Motor neuron (in vitro differentiated cells): ENCODE measurements at regions not wholly inside any gene's neighbourhood (a gene's known extent, or its start where the extent isn't known, plus 50 kb on each side); places are given as distances from the start of the nearest gene placed in this dataset.

Source experiments
- ATAC-seq, 8 experiments: fragments of 200-7000 bp; cut with Tn5 transposase; replicated peaks in 6 of 8; 2 replicates each; pipeline ENCODE4 v1.8.0; 2021; ENCODE audit warnings: mild to moderate bottlenecking in 8 of 8, moderate library complexity in 8 of 8
- H3K27ac ChIP-seq, 2 donors: fragments of 250-450 bp; sonication (Bioruptor Pico); 2 replicates each; pipeline ENCODE4 v1.9.0; 2021; ENCODE audit warnings: antibody characterized with exemption in 2 of 2, mild to moderate bottlenecking in 2 of 2, moderate library complexity in 1 of 2
- H3K4me1 ChIP-seq, 2 donors: fragments of 250-450 bp; sonication (Bioruptor Pico); replicated peaks in 1 of 2; 2 replicates each; pipeline ENCODE4 v1.6.1; 2021; ENCODE audit warnings: antibody characterized with exemption in 2 of 2, mild to moderate bottlenecking in 2 of 2, moderate library complexity in 1 of 2
- H3K4me3 ChIP-seq, 5 donors: fragments of 250-450 bp; sonication (Bioruptor Pico); 2 replicates each; pipeline ENCODE4 v1.9.0; 2021; ENCODE audit warnings: antibody characterized with exemption in 5 of 5, mild to moderate bottlenecking in 5 of 5, moderate library complexity in 4 of 5
- WGBS, 10 experiments: fragments of 450-650 bp; shearing (Covaris generic); methylation state at CpG; one replicate each; pipeline ENCODE4 v1.0.0; 2022; 5-methylcytosine and 5-hydroxymethylcytosine counted together
- in situ Hi-C, 9 experiments: fragments of 400-800 bp; cut with MboI; loops; one replicate each; pipeline ENCODE4 v1.15.0; 2021; ENCODE audit warnings: low sequenced_read_pairs in 9 of 9, low pct_unique_long_range_greater_than_20kb in 2 of 9; ENCODE audit not compliant: unreplicated experiment in 9 of 9

- Histone ChIP-seq H3K4me3 (no peak overlapping the region), H3K4me1 (peaks cover 7 to 38% of the 10 kb centered on the region in 2 donors), H3K27ac (no peak overlapping the region)
- ATAC-seq = no peak
- WGBS, 10 experiments = 41 to 94% (median 63%) methylated on average over 1 to 2 of the region's 2 CpGs; no CpG with 5 or more reads in 1 of the 10 experiments
- in situ Hi-C loops = no loop called here
Observed at GRCh38 chr13:31878955-31879354, 139.6 kb downstream of the RXFP2 start.

- Histone ChIP-seq H3K4me3 (no peak overlapping the region), H3K27ac (no peak overlapping the region), H3K4me1 (peaks cover 12 to 35% of the 10 kb centered on the region in 2 donors)
- in situ Hi-C loops = no loop called here
- peak in 2 of 8 experiments; percentile 79 to 90 for ATAC-seq
- 15 to 100% (median 64%) methylated on average over 1 to 3 of the region's 3 CpGs; no CpG with 5 or more reads in 1 of the 10 experiments for WGBS, 10 experiments
Observed at GRCh38 chr13:31880851-31881494, 141.6 kb downstream of the RXFP2 start.

- peaks cover 17 to 36% of the 10 kb centered on the region in 2 donors for H3K4me1 ChIP-seq
- no peak for ATAC-seq
- in situ Hi-C loops = no loop called here
- H3K4me3 ChIP-seq = no peak overlapping the region
- WGBS, 10 experiments = 60 to 100% (median 95%) methylated on average over 1 to 3 of the region's 3 CpGs; no CpG with 5 or more reads in 1 of the 10 experiments
- no peak overlapping the region for H3K27ac ChIP-seq
Observed at GRCh38 chr13:31881495-31881882, 142.2 kb downstream of the RXFP2 start.

- in situ Hi-C loops = no loop called here
- Histone ChIP-seq H3K27ac (no peak overlapping the region), H3K4me3 (no peak overlapping the region), H3K4me1 (peaks cover 24 to 39% of the 10 kb centered on the region in 2 donors)
- no peak for ATAC-seq
- 29 to 98% (median 80%) methylated on average over 1 to 6 of the region's 10 CpGs for WGBS, 10 experiments
Observed at GRCh38 chr13:31882794-31883193, 143.5 kb downstream of the RXFP2 start.

- WGBS, 10 experiments = 75 to 100% (median 100%) methylated on average over 1 of the region's 1 CpG; no CpG with 5 or more reads in 4 of the 10 experiments
Observed at GRCh38 chr13:31884556-31884955, 145.2 kb downstream of the RXFP2 start.

GRCh38 chr13:31885994-31886393, 145.6 kb upstream of the FRY start:
- peak in 7 of 8 experiments; percentile 66 to 98 (median 96) for ATAC-seq
- in situ Hi-C loops = no loop called here
- Histone ChIP-seq H3K4me3 (no peak overlapping the region), H3K4me1 (peaks cover 20 to 27% of the 10 kb centered on the region in 2 donors), H3K27ac (peak overlapping the region; percentile 26 to 41)
- 40 to 65% (median 58%) methylated on average over 1 to 6 of the region's 6 CpGs; no CpG with 5 or more reads in 5 of the 10 experiments for WGBS, 10 experiments

More at GRCh38 chr13:31884556-31884955, 145.2 kb downstream of the RXFP2 start:
- peaks cover 20 to 27% of the 10 kb centered on the region in 2 donors for H3K4me1 ChIP-seq
- no peak overlapping the region for H3K27ac ChIP-seq
- ATAC-seq = no peak
- no peak overlapping the region for H3K4me3 ChIP-seq
- in situ Hi-C loops = no loop called here

- ATAC-seq = peak in 1 of 8 experiments; percentile 35
- Histone ChIP-seq H3K4me1 (peaks cover 19 to 38% of the 10 kb centered on the region in 2 donors), H3K4me3 (no peak overlapping the region), H3K27ac (no peak overlapping the region)
- WGBS, 10 experiments = 40 to 88% (median 56%) methylated on average over 1 to 2 of the region's 2 CpGs; no CpG with 5 or more reads in 3 of the 10 experiments
- in situ Hi-C loops = no loop called here
Observed at GRCh38 chr13:31887286-31887685, 144.3 kb upstream of the FRY start.

GRCh38 chr13:31890946-31891345, 140.6 kb upstream of the FRY start:
- H3K27ac ChIP-seq = no peak overlapping the region
- ATAC-seq = no peak
- in situ Hi-C loops = no loop called here
- WGBS, 10 experiments = 51 to 100% (median 90%) methylated on average over 1 to 5 of the region's 5 CpGs
- peaks cover 29 to 45% of the 10 kb centered on the region in 2 donors for H3K4me1 ChIP-seq
- no peak overlapping the region for H3K4me3 ChIP-seq

GRCh38 chr13:31891472-31891871, 140.1 kb upstream of the FRY start:
- peaks cover 29 to 45% of the 10 kb centered on the region in 2 donors for H3K4me1 ChIP-seq
- H3K4me3 ChIP-seq = no peak overlapping the region
- peak in 2 of 8 experiments; percentile 24 to 38 for ATAC-seq
- no peak overlapping the region for H3K27ac ChIP-seq
- in situ Hi-C loops = no loop called here
- 49 to 100% (median 91%) methylated on average over 1 to 2 of the region's 2 CpGs; no CpG with 5 or more reads in 2 of the 10 experiments for WGBS, 10 experiments

- peaks cover 30 to 45% of the 10 kb centered on the region in 2 donors for H3K4me1 ChIP-seq
- in situ Hi-C loops = no loop called here
- H3K4me3 ChIP-seq = no peak overlapping the region
- WGBS, 10 experiments = 10 to 71% (median 22%) methylated on average over 1 of the region's 1 CpG
- H3K27ac ChIP-seq = no peak overlapping the region
- no peak for ATAC-seq
Observed at GRCh38 chr13:31894931-31895330, 136.6 kb upstream of the FRY start.

GRCh38 chr13:31895691-31896090, 135.9 kb upstream of the FRY start:
- in situ Hi-C loops = no loop called here
- WGBS, 10 experiments = 71 to 100% (median 93%) methylated on average over 1 to 3 of the region's 3 CpGs; no CpG with 5 or more reads in 4 of the 10 experiments
- ATAC-seq = peak in 5 of 8 experiments; percentile 55 to 66 (median 60)
- Histone ChIP-seq H3K27ac (no peak overlapping the region), H3K4me1 (peaks cover 30 to 45% of the 10 kb centered on the region in 2 donors), H3K4me3 (no peak overlapping the region)

GRCh38 chr13:31896427-31896826, 135.1 kb upstream of the FRY start:
- H3K27ac ChIP-seq = peak overlapping the region in 1 of 2 donors; percentile 22
- no peak overlapping the region for H3K4me3 ChIP-seq
- in situ Hi-C loops = no loop called here
- 0% methylated on average over 1 to 2 of the region's 2 CpGs; no CpG with 5 or more reads in 4 of the 10 experiments for WGBS, 10 experiments
- peaks cover 30 to 42% of the 10 kb centered on the region in 2 donors for H3K4me1 ChIP-seq
- ATAC-seq = peak; percentile 81 to 99 (median 88)

GRCh38 chr13:31898378-31899071, 133.0 kb upstream of the FRY start:
- Histone ChIP-seq H3K4me3 (no peak overlapping the region), H3K4me1 (peaks cover 27 to 34% of the 10 kb centered on the region in 2 donors), H3K27ac (no peak overlapping the region)
- in situ Hi-C loops = no loop called here
- no peak for ATAC-seq
- 58 to 88% (median 77%) methylated on average over 2 to 8 of the region's 9 CpGs; no CpG with 5 or more reads in 4 of the 10 experiments for WGBS, 10 experiments
